SK-N-SH (cell line): ENCODE measurements at regions not wholly inside any gene's neighbourhood (a gene's known extent, or its start where the extent isn't known, plus 50 kb on each side); places are given as distances from the start of the nearest gene placed in this dataset.

Source experiments
- POLR2AphosphoS5 ChIP-seq: IDR thresholded peaks from 2 replicates; pipeline ENCODE4 v1.6.1; 2012; ENCODE audit warnings: low read depth, low read length
- USF2 ChIP-seq: fragments of 150-350 bp; IDR thresholded peaks from 2 replicates; pipeline ENCODE4 v1.6.1; 2017; ENCODE audit warnings: antibody characterized with exemption, low read length, low read depth, borderline replicate concordance

GRCh38 chr4:170306208-170306607 lies 216.5 kb upstream of the AADAT start:
- no peak for TF ChIP-seq POLR2AphosphoS5
- no peak for TF ChIP-seq USF2
